ENCODE measurements at regions not wholly inside any gene's neighbourhood (a gene's known extent, or its start where the extent isn't known, plus 50 kb on each side); places are given as distances from the start of the nearest gene placed in this dataset.

- Mint-ChIP-seq H3K36me3 (ENCODE audit: insufficient read depth in 1 of 3, low read depth in 3 of 3) (no peaks in the 10 kb centered on the region; a peak in 1 of 7 replicates), H3K27me3 (ENCODE audit: low read depth) (no peaks in the 10 kb centered on the region), H3K4me1 (peaks cover 9 to 12% of the 10 kb centered on the region in 2 experiments), H3K4me3 (no peak overlapping the region), H3K9me3 (peaks cover 1 to 5% of the 10 kb centered on the region in 2 experiments; a peak in 1 of 5 replicates), H3K27ac (no peak overlapping the region)
- H3K23ac ChIP-seq (ENCODE audit: insufficient read length, low read depth, low read length) = no peak overlapping the region
- no peak overlapping the region for H2AFZ ChIP-seq (ENCODE audit: low read length)
- no peak overlapping the region for H4K91ac ChIP-seq (ENCODE audit: insufficient read length, low read depth, low read length)
- no peak overlapping the region for H3K4me2 ChIP-seq (ENCODE audit: insufficient read depth, insufficient read length, low read length)
- H4K5ac ChIP-seq (ENCODE audit: insufficient read length, low read depth, low read length) = no peak overlapping the region
- no peak for DNase-seq
- H4K8ac ChIP-seq (replicated peaks; ENCODE audit: insufficient read length, low read depth, low read length) = no peak overlapping the region
- no peaks in the 10 kb centered on the region for H4K20me1 ChIP-seq (ENCODE audit: control insufficient read depth, insufficient read depth, insufficient read length)
- no peak overlapping the region for H2AK5ac ChIP-seq (ENCODE audit: insufficient read length, low read length)
- no peaks in the 10 kb centered on the region for H3K23me2 ChIP-seq (ENCODE audit: insufficient read length, low read depth, low read length, poor library complexity, severe bottlenecking)
- no peak overlapping the region for H3K27ac ChIP-seq (ENCODE audit: insufficient read length, low read depth, low read length)
- H3K79me1 ChIP-seq (ENCODE audit: insufficient read depth, low read depth, low read length, poor library complexity, severe bottlenecking) = no peaks in the 10 kb centered on the region
- no peak overlapping the region for H3K56ac ChIP-seq (ENCODE audit: insufficient read length, low read depth, low read length)
- H3K79me2 ChIP-seq (ENCODE audit: insufficient read depth, low read length) = no peaks in the 10 kb centered on the region
- no peak overlapping the region for H3K14ac ChIP-seq (ENCODE audit: insufficient read depth, low read length)
- no peak overlapping the region for H3T11ph ChIP-seq (ENCODE audit: low read length)
- no CpG with 5 or more reads among the region's 4 CpGs for WGBS (ENCODE audit: extremely low coverage, insufficient read length, low lambda C conversion rate)
- no peak overlapping the region for H3K9ac ChIP-seq (ENCODE audit: extremely low read depth, insufficient read length, low read length)
- no peak overlapping the region for H2BK5ac ChIP-seq (ENCODE audit: insufficient read length, low read length)
- H2BK12ac ChIP-seq (ENCODE audit: insufficient read length, low read depth, low read length) = no peak overlapping the region
- H3K4me1 ChIP-seq (ENCODE audit: insufficient read depth, low read length) = no peaks in the 10 kb centered on the region
- H3K27me3 ChIP-seq (ENCODE audit: insufficient read depth, low read length) = no peaks in the 10 kb centered on the region
- no peak overlapping the region for H3K18ac ChIP-seq (ENCODE audit: insufficient read length, low read depth, low read length)
- no peak for TF ChIP-seq CTCF (conservative IDR thresholded peaks at IDR 0.05)
- no peak overlapping the region for H2BK120ac ChIP-seq (ENCODE audit: low read depth, low read length, poor library complexity, severe bottlenecking)
- H2BK15ac ChIP-seq (ENCODE audit: low read depth, low read length) = no peak overlapping the region
- H2BK20ac ChIP-seq (ENCODE audit: low read depth, low read length, poor library complexity, severe bottlenecking) = no peak overlapping the region
- H3K9me3 ChIP-seq (ENCODE audit: control insufficient read depth, low read depth, low read length) = no peaks in the 10 kb centered on the region
- no peak overlapping the region for H3K4ac ChIP-seq (ENCODE audit: low read depth, low read length)
Measured at GRCh38 chr6:132231121-132231884, 170.0 kb downstream of the MOXD1 start.
